HL-60 (cell line): ENCODE measurements at regions not wholly inside any gene's neighbourhood (a gene's known extent, or its start where the extent isn't known, plus 50 kb on each side); places are given as distances from the start of the nearest gene placed in this dataset.

ENCODE experiments used
- CTCF ChIP-seq: IDR thresholded peaks from one replicate; pipeline ENCODE4 v1.5.1; 2011; ENCODE audit warnings: low read length, control low read depth, inconsistent platforms; ENCODE audit not compliant: insufficient read depth
- GABPA ChIP-seq: IDR thresholded peaks from 2 replicates; pipeline ENCODE4 v1.6.1; 2012; ENCODE audit warnings: low read depth
- POLR2AphosphoS5 ChIP-seq: IDR thresholded peaks from 2 replicates; pipeline ENCODE4 v1.6.1; 2012; ENCODE audit warnings: low read depth
- REST ChIP-seq: IDR thresholded peaks from 2 replicates; pipeline ENCODE4 v1.6.1; 2012; ENCODE audit warnings: low read depth; ENCODE audit not compliant: insufficient replicate concordance

- no peak for TF ChIP-seq CTCF
- no peak for TF ChIP-seq GABPA
- TF ChIP-seq REST = no peak
- TF ChIP-seq POLR2AphosphoS5 = no peak
Observed at GRCh38 chr5:72605632-72606031, 98.4 kb upstream of the ZNF366 start.
